Body of pancreas (tissue), 4 donors: ENCODE measurements at regions not wholly inside any gene's neighbourhood (a gene's known extent, or its start where the extent isn't known, plus 50 kb on each side); places are given as distances from the start of the nearest gene placed in this dataset.

Experiments used
- ATAC-seq: fragments of 150-250 bp; one replicate; pipeline ENCODE4 v1.9.1; 2016
- DNase-seq, 4 donors: peaks; one replicate each; pipeline ENCODE4 v3.0.0-alpha.2; 2019
- H3K27ac ChIP-seq, 4 donors: fragments of 200-600 bp; sonication (generic); 1 replicate in 3 of 4; 2 replicates in 1 of 4; pipeline versions ENCODE4 v1.5.1 to v1.6.1; 2016 to 2019; ENCODE audit warnings: mild to moderate bottlenecking in 1 of 4, mixed read lengths in 1 of 4, moderate library complexity in 1 of 4
- H3K27me3 ChIP-seq, 2 donors: fragments of 200-600 bp; sonication (generic); one replicate each; pipeline ENCODE4 v1.6.0; 2016; ENCODE audit warnings: mild to moderate bottlenecking in 1 of 2
- H3K36me3 ChIP-seq, 2 donors: fragments of 200-600 bp; sonication (generic); replicated peaks in 1 of 2; 2 replicates each; pipeline ENCODE4 v1.5.1; 2016; ENCODE audit warnings: low read depth in 2 of 2; ENCODE audit not compliant: insufficient read depth in 1 of 2
- H3K4me1 ChIP-seq: fragments of 200-600 bp; sonication (generic); one replicate; pipeline ENCODE4 v1.6.0; 2016
- H3K4me3 ChIP-seq, 2 donors: fragments of 200-600 bp; sonication (generic); 1 replicate in 1 of 2; 2 replicates in 1 of 2; pipeline ENCODE4 v1.5.1; 2016 to 2019
- H3K9me3 ChIP-seq, 3 donors: fragments of 200-600 bp; sonication (generic); 1 replicate in 2 of 3; 2 replicates in 1 of 3; pipeline ENCODE4 v1.5.1; 2016
- POLR2A ChIP-seq, 3 donors: fragments of 450-650 bp; IDR thresholded peaks; one replicate each; pipeline ENCODE4 v1.6.1; 2016; ENCODE audit warnings: antibody characterized with exemption in 3 of 3, mild to moderate bottlenecking in 2 of 3
- WGBS, 2 donors: methylation state at CpG; one replicate each; pipeline ENCODE4 v1.1.5; 2017; 5-methylcytosine and 5-hydroxymethylcytosine counted together
- intact Hi-C: fragments of 100-400 bp; cut with DNase I; formaldehyde crosslinking; loops from one replicate; pipeline ENCODE4 v1.15.1; 2023
- TF ChIP-seq, protein P1 (sequence below), 7 experiments: fragments of 450-650 bp in 4 of 7; fragments of 200-600 bp in 3 of 7; sonication (generic) in 3 of 7; IDR thresholded peaks; one replicate each; pipeline ENCODE4 v1.5.1; 2016 to 2019; ENCODE audit warnings: antibody characterized with exemption in 7 of 7

DNA sequence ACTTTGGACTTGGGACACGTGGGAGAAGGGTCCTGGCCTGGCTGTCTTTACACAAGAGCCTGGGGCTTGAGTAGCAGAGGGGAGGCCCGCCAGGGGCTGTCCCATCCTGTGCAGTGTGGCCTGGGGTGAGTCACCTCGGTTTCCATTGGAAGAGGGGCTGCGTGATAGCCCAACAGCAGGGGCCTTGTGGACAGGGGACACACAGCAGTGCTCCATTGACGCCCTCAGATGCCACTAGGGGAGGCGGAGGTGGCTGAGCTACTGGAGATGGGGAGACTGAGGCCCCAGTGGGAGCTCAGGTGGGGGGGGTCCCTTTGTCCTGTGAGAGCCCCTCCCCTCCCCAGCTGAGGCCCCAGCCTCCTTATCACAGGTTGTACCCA lies 50.0 kb upstream of the RNU6ATAC start:
- no peak for DNase-seq
- ATAC-seq = no peak
- no peaks in the 10 kb centered on the region for H3K9me3 ChIP-seq
- no peak overlapping the region for H3K4me3 ChIP-seq
- no peaks in the 10 kb centered on the region for H3K27me3 ChIP-seq
- no peak for TF ChIP-seq POLR2A (IDR thresholded peaks at IDR 0.05)
- TF ChIP-seq, protein P1, sequence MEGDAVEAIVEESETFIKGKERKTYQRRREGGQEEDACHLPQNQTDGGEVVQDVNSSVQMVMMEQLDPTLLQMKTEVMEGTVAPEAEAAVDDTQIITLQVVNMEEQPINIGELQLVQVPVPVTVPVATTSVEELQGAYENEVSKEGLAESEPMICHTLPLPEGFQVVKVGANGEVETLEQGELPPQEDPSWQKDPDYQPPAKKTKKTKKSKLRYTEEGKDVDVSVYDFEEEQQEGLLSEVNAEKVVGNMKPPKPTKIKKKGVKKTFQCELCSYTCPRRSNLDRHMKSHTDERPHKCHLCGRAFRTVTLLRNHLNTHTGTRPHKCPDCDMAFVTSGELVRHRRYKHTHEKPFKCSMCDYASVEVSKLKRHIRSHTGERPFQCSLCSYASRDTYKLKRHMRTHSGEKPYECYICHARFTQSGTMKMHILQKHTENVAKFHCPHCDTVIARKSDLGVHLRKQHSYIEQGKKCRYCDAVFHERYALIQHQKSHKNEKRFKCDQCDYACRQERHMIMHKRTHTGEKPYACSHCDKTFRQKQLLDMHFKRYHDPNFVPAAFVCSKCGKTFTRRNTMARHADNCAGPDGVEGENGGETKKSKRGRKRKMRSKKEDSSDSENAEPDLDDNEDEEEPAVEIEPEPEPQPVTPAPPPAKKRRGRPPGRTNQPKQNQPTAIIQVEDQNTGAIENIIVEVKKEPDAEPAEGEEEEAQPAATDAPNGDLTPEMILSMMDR (IDR thresholded peaks at IDR 0.05) = no peak
- H3K4me1 ChIP-seq = peaks cover 12% of the 10 kb centered on the region
- intact Hi-C loops = no loop called here
- H3K27ac ChIP-seq = peak overlapping the region in 3 of 4 donors; percentile 34 to 56 (median 49)
- no peaks in the 10 kb centered on the region for H3K36me3 ChIP-seq
- WGBS, 2 donors = 78% methylated on average over 6 of the region's 6 CpGs; no CpG with 5 or more reads in 1 of the 2 donors

DNA sequence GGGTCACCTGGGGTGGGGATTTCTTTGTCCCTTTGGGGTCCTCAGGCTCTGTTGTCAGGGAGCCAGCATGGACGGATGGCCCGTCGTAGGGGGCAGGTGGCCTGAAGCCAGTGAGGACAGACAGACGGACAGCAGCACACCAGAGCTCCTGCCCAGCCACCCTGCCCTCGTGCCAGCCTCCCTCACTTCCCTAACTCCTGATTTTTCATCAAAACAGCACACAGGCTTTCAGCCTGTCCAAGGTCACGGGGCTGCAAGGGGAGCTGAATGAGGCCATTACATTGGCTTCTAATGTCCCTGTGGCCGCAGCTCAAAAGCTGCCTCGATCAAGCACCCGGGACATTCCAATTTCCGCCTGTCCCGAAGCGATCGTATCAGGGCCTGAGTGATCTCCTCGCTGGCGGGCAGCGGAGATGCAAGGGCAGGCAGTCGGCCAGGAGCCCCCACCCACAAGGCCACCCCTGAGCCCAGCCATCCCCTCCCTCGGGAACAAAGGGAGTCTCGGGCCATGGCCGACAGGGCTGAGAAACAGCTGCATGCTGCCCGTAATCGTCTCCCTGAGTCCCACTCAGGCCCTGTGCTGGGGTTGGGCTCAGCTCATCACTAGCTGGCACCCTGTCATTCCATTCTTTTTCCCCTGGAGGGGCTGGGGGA lies 50.5 kb upstream of the RNU6ATAC start:
- Histone ChIP-seq H3K27ac (peak overlapping the region in 3 of 4 donors; percentile 34 to 56 (median 49)), H3K36me3 (no peaks in the 10 kb centered on the region), H3K4me1 (peaks cover 12% of the 10 kb centered on the region), H3K27me3 (no peaks in the 10 kb centered on the region), H3K9me3 (no peaks in the 10 kb centered on the region), H3K4me3 (no peak overlapping the region)
- WGBS, 2 donors = 35 to 42% methylated on average over 18 to 22 of the region's 22 CpGs
- peak; percentile 36 for ATAC-seq
- intact Hi-C loops = no loop called here
- TF ChIP-seq, protein P1 (IDR thresholded peaks at IDR 0.05) = no peak
- no peak for TF ChIP-seq POLR2A (IDR thresholded peaks at IDR 0.05)
- DNase-seq = peak in 2 of 4 donors; percentile 26 to 31

DNA sequence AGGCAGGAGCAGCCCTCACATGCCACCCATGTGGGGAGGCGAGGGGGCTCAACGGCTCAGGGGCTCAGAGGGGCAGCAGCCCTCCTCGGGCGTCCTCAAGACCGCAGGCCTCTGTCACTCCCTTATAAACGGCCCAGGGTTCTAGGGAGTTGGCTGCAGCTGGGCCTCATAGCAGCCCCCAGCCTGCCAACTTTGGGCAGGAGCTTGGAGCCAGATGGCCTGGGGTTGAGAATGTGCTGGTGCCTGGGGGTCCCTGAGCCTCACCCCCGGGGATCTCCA lies 51.0 kb upstream of the RNU6ATAC start:
- Histone ChIP-seq H3K27me3 (no peaks in the 10 kb centered on the region), H3K4me1 (peaks cover 12% of the 10 kb centered on the region), H3K27ac (peak overlapping the region in 3 of 4 donors; percentile 34 to 56 (median 49)), H3K36me3 (no peaks in the 10 kb centered on the region), H3K4me3 (no peak overlapping the region), H3K9me3 (no peaks in the 10 kb centered on the region)
- no peak for ATAC-seq
- DNase-seq = no peak
- WGBS, 2 donors = 36 to 64% methylated on average over 4 to 7 of the region's 7 CpGs
- intact Hi-C loops = no loop called here
- no peak for TF ChIP-seq POLR2A (IDR thresholded peaks at IDR 0.05)
- TF ChIP-seq, protein P1 (IDR thresholded peaks at IDR 0.05) = no peak

DNA sequence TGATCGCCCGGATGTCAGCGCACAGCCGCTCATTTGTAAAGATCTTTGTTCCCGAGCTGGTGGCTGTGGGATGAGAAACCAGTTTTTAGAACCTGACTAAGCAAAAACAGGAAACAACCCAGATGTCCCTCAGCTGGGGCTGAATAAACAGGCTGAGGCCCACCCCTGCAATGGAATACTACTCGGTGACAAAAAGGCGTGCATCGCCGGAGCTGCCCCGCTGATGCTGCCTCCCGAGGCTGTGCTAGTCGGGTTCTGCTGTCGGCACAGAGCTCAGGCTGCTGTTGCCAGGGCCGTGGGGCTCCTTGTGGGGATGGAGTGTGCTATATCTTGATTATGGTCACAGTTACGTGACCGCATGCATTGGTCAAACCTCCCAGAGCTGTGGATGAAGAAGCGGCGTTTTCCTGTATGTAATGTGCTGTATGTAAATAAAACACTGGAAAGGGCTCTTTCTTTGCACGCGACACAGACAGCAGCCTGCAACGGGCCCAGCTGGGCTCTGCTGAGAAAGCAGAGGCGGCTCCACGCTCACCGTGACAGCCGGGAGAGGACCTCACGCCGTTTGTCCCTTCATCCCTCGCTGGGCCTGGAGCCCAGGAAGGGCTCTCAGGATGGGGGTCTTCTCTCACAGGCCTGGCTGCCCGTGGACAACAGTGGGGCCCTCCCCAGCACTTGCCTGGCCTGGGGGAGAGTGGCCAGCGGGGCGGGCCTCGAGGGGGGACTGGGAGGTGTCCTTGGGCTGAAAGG lies 51.5 kb upstream of the RNU6ATAC start:
- Histone ChIP-seq H3K9me3 (no peaks in the 10 kb centered on the region), H3K36me3 (no peaks in the 10 kb centered on the region), H3K27ac (peak overlapping the region in 3 of 4 donors; percentile 34 to 56 (median 49)), H3K4me3 (no peak overlapping the region), H3K4me1 (peaks cover 8% of the 10 kb centered on the region), H3K27me3 (no peaks in the 10 kb centered on the region)
- 59 to 62% methylated on average over 28 to 32 of the region's 32 CpGs for WGBS, 2 donors
- peak in 1 of 4 donors; percentile 18 for DNase-seq
- TF ChIP-seq, protein P1 (IDR thresholded peaks at IDR 0.05) = no peak
- no peak for TF ChIP-seq POLR2A (IDR thresholded peaks at IDR 0.05)
- ATAC-seq = no peak
- intact Hi-C loops = no loop called here
